ENCODE measurements at regions not wholly inside any gene's neighbourhood (a gene's known extent, or its start where the extent isn't known, plus 50 kb on each side); places are given as distances from the start of the nearest gene placed in this dataset.

DNA sequence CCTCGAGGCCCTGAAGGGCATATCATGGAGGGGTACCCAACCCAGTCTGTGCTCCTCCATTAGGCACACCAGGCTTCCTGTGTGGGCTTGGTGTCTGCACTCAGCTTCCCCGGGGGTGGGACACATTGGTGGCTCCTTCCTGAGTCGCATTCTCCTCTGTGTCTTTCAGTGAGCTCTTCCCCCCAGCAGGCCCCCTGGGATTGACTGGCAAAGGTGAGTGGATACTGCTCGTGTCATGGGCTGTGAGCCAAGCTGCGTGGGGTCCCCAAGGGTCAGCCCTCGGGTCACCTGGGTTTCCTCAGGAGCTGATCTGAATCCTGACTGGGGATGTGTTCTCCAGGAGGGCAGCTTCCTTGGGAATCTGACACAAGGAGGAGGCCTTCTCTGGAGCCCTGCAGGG lies 231.0 kb downstream of the SNRPN start:
- Histone ChIP-seq H3K4me3 (ENCODE audit: low read length) (no peak overlapping the region), H3K9ac (ENCODE audit: low read depth, low read length) (no peak overlapping the region), H3K36me3 (ENCODE audit: insufficient read depth, low read length) (no peaks in the 10 kb centered on the region), H3K4me1 (ENCODE audit: control insufficient read depth, insufficient read depth, low read length) (no peaks in the 10 kb centered on the region), H3K4me2 (ENCODE audit: low read length) (no peak overlapping the region), H3K27me3 (ENCODE audit: control insufficient read depth, insufficient read depth, low read length) (no peaks in the 10 kb centered on the region), H3K9me3 (replicated peaks; ENCODE audit: low read length) (peaks cover 28% of the 10 kb centered on the region)

DNA sequence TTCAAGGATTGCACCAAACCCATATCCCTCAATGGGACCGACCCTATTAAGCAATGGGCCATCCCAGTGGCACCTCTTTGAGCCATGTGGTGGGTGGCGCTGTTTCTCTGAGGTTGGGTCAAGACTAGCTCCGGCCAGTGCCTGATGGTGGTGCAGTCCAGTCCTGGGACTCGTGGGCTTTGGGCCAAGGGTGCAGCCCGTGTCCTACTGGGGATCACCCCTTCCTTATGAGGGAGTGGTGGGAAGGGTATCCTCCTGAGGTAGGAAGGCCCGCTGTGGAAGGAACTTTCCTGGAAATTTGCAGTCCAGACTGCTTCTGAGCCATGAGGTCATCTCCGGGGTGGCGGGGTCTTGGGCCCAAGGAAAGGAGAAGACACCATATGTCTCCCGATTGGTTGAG lies 231.6 kb downstream of the SNRPN start:
- Histone ChIP-seq H3K9me3 (replicated peaks; ENCODE audit: low read length) (peaks cover 28% of the 10 kb centered on the region), H3K4me1 (ENCODE audit: control insufficient read depth, insufficient read depth, low read length) (no peaks in the 10 kb centered on the region), H3K4me2 (ENCODE audit: low read length) (no peak overlapping the region), H3K27me3 (ENCODE audit: control insufficient read depth, insufficient read depth, low read length) (no peaks in the 10 kb centered on the region), H3K9ac (ENCODE audit: low read depth, low read length) (no peak overlapping the region), H3K36me3 (ENCODE audit: insufficient read depth, low read length) (no peaks in the 10 kb centered on the region), H3K4me3 (ENCODE audit: low read length) (no peak overlapping the region)

DNA sequence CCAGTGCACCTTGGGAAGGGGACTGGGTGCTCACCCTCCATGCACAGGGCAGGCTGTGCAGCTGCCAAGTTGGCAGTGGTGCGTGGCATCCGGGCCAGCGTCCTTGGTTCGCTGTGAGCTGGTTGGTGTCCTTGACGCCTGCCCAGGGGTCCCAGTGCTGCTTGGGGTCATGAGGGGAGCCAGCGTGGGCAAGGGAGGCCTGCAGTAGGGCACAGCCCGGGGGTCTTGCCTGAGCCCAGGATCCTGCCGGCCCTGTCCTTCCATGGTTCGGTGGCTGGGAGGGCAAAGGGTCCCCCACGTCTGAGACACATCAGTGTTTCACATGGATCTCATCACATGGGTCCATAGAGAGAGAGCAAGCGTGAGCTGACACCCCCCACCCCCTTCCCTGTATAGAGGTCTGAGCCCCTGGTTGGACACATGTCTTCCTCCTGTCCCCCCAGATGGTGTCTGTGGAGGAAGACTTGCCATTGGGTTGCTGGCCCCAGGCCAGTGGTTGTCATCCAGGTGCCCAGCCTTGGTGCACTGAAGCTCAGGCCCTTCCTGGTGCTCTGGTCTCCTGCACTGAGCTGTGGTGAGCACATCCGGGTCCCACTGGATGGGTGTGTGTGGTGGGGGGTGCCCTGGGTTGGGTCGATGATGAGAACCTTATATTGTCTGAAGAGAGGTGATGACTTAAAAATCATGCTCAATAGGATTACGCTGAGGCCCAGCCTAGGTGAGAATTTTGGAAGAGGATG lies 232.3 kb downstream of the SNRPN start:
- Histone ChIP-seq H3K27me3 (ENCODE audit: control insufficient read depth, insufficient read depth, low read length) (no peaks in the 10 kb centered on the region), H3K4me3 (ENCODE audit: low read length) (no peak overlapping the region), H3K4me1 (ENCODE audit: control insufficient read depth, insufficient read depth, low read length) (no peaks in the 10 kb centered on the region), H3K4me2 (ENCODE audit: low read length) (no peak overlapping the region), H3K9ac (ENCODE audit: low read depth, low read length) (no peak overlapping the region), H3K9me3 (replicated peaks; ENCODE audit: low read length) (peaks cover 34% of the 10 kb centered on the region), H3K36me3 (ENCODE audit: insufficient read depth, low read length) (no peaks in the 10 kb centered on the region)

GRCh38 chr15:25188051-25188450 lies 233.3 kb downstream of the SNRPN start:
- H3K4me1 ChIP-seq (ENCODE audit: control insufficient read depth, insufficient read depth, low read length), result no peaks in the 10 kb centered on the region
- H3K9me3 ChIP-seq (replicated peaks; ENCODE audit: low read length), result peaks cover 43% of the 10 kb centered on the region

DNA sequence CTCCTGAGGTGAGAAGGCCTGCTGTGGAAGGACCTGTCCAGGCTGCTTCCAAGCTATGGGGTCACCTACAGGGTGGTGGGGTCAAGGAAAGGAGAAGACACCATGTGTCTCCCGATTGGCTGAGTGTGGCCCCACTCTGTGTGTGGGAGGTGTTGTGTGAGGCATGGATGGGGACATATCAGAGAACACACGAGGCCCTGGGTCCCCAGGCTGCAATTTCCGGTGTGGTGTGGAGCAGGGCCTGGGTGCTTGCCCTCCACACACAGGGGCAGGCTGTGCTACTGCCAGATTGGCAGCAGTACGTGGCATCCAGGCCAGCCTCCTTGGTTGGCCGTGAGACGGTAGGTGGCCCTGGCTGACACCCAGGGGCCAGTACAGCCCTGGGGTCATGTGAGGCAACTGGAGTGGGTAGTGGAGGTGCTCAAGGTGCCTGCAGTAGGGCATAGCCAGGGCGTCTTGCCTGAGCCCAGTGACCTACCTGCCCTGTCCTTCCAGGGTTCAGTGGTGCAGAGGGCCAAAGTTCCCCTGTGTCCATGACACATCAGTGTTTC lies 233.8 kb downstream of the SNRPN start:
- Histone ChIP-seq H3K36me3 (ENCODE audit: insufficient read depth, low read length) (no peaks in the 10 kb centered on the region), H3K4me2 (ENCODE audit: low read length) (no peak overlapping the region), H3K9ac (ENCODE audit: low read depth, low read length) (no peak overlapping the region), H3K9me3 (replicated peaks; ENCODE audit: low read length) (peaks cover 43% of the 10 kb centered on the region), H3K27me3 (ENCODE audit: control insufficient read depth, insufficient read depth, low read length) (no peaks in the 10 kb centered on the region), H3K4me3 (ENCODE audit: low read length) (no peak overlapping the region), H3K4me1 (ENCODE audit: control insufficient read depth, insufficient read depth, low read length) (no peaks in the 10 kb centered on the region)

More at GRCh38 chr15:25188051-25188450, 233.3 kb downstream of the SNRPN start:
- no peaks in the 10 kb centered on the region for H3K36me3 ChIP-seq (ENCODE audit: insufficient read depth, low read length)
- H3K27me3 ChIP-seq (ENCODE audit: control insufficient read depth, insufficient read depth, low read length), result no peaks in the 10 kb centered on the region
- H3K9ac ChIP-seq (ENCODE audit: low read depth, low read length), result no peak overlapping the region
- no peak overlapping the region for H3K4me2 ChIP-seq (ENCODE audit: low read length)
- H3K4me3 ChIP-seq (ENCODE audit: low read length), result no peak overlapping the region

GRCh38 chr15:25189551-25189950 lies 234.8 kb downstream of the SNRPN start:
- Histone ChIP-seq H3K4me2 (ENCODE audit: low read length) (no peak overlapping the region), H3K36me3 (ENCODE audit: insufficient read depth, low read length) (no peaks in the 10 kb centered on the region), H3K4me1 (ENCODE audit: control insufficient read depth, insufficient read depth, low read length) (no peaks in the 10 kb centered on the region), H3K27me3 (ENCODE audit: control insufficient read depth, insufficient read depth, low read length) (no peaks in the 10 kb centered on the region), H3K4me3 (ENCODE audit: low read length) (no peak overlapping the region), H3K9ac (ENCODE audit: low read depth, low read length) (no peak overlapping the region), H3K9me3 (replicated peaks; ENCODE audit: low read length) (peaks cover 43% of the 10 kb centered on the region)

GRCh38 chr15:25192651-25193050 lies 237.9 kb downstream of the SNRPN start:
- H3K27me3 ChIP-seq (ENCODE audit: control insufficient read depth, insufficient read depth, low read length), result no peaks in the 10 kb centered on the region
- no peak overlapping the region for H3K4me2 ChIP-seq (ENCODE audit: low read length)
- no peak overlapping the region for H3K9ac ChIP-seq (ENCODE audit: low read depth, low read length)
- no peaks in the 10 kb centered on the region for H3K36me3 ChIP-seq (ENCODE audit: insufficient read depth, low read length)
- H3K4me3 ChIP-seq (ENCODE audit: low read length), result no peak overlapping the region
- H3K9me3 ChIP-seq (replicated peaks; ENCODE audit: low read length), result peaks cover 55% of the 10 kb centered on the region
- no peaks in the 10 kb centered on the region for H3K4me1 ChIP-seq (ENCODE audit: control insufficient read depth, insufficient read depth, low read length)

DNA sequence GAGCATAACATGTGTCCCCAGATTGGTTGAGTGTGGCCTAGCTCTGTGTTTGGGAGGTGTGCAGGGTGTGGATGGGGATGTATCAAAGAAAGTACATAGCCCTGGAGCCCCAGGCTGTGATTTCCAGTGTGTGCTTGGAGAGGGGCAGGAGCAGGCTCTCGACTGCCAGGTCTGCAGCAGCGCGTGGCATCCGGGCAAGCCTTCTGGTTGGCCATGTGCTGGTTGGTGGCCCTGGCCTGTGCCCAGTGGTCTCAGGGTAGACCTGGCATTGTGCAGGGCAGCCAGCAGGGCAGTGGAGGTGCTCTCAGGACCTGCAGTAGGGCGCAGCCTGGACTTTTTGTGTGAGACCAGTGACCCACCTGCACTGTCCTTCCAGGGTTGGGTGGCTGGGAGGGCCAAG lies 231.5 kb downstream of the UBE3A start:
- Histone ChIP-seq H3K4me1 (ENCODE audit: control insufficient read depth, insufficient read depth, low read length) (no peaks in the 10 kb centered on the region), H3K27me3 (ENCODE audit: control insufficient read depth, insufficient read depth, low read length) (no peaks in the 10 kb centered on the region), H3K9ac (ENCODE audit: low read depth, low read length) (no peak overlapping the region), H3K4me2 (ENCODE audit: low read length) (no peak overlapping the region), H3K9me3 (replicated peaks; ENCODE audit: low read length) (peaks cover 64% of the 10 kb centered on the region), H3K4me3 (ENCODE audit: low read length) (no peak overlapping the region), H3K36me3 (ENCODE audit: insufficient read depth, low read length) (no peaks in the 10 kb centered on the region)

GRCh38 chr15:25208735-25209134 lies 230.1 kb downstream of the UBE3A start:
- peaks cover 65% of the 10 kb centered on the region for H3K9me3 ChIP-seq (replicated peaks; ENCODE audit: low read length)
- H3K4me2 ChIP-seq (ENCODE audit: low read length), result no peak overlapping the region
- H3K4me3 ChIP-seq (ENCODE audit: low read length), result no peak overlapping the region
- no peaks in the 10 kb centered on the region for H3K27me3 ChIP-seq (ENCODE audit: control insufficient read depth, insufficient read depth, low read length)
- H3K4me1 ChIP-seq (ENCODE audit: control insufficient read depth, insufficient read depth, low read length), result no peaks in the 10 kb centered on the region
- H3K36me3 ChIP-seq (ENCODE audit: insufficient read depth, low read length), result no peaks in the 10 kb centered on the region
- H3K9ac ChIP-seq (ENCODE audit: low read depth, low read length), result no peak overlapping the region

DNA sequence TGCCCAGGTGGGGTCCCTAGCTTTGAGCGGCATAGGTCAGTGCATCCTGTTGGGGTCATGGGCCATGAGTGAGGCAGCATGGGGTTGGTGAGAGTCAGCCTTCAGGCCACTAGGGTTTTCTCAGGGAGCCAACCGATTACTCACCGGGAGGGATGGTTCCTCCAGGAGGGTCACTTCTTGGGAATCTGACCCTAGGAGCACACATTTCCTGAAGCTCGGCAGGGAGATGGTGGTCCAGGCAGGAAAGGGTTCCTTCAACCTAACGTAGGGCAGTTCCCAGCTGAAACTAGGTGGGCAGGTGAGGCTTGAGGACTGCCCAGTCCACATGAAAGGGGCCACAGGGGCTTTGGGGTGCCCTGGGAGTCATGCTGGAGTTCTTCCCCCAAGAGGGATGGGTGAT lies 218.0 kb downstream of the UBE3A start:
- Histone ChIP-seq H3K4me2 (ENCODE audit: low read length) (no peak overlapping the region), H3K4me3 (ENCODE audit: low read length) (no peak overlapping the region), H3K9me3 (replicated peaks; ENCODE audit: low read length) (peaks cover 41% of the 10 kb centered on the region), H3K27me3 (ENCODE audit: control insufficient read depth, insufficient read depth, low read length) (no peaks in the 10 kb centered on the region), H3K4me1 (ENCODE audit: control insufficient read depth, insufficient read depth, low read length) (no peaks in the 10 kb centered on the region), H3K36me3 (ENCODE audit: insufficient read depth, low read length) (no peaks in the 10 kb centered on the region), H3K9ac (ENCODE audit: low read depth, low read length) (no peak overlapping the region)

GRCh38 chr15:25224396-25224795 lies 214.4 kb downstream of the UBE3A start:
- H3K36me3 ChIP-seq (ENCODE audit: insufficient read depth, low read length), result no peaks in the 10 kb centered on the region
- no peaks in the 10 kb centered on the region for H3K4me1 ChIP-seq (ENCODE audit: control insufficient read depth, insufficient read depth, low read length)
- H3K4me3 ChIP-seq (ENCODE audit: low read length), result no peak overlapping the region
- H3K4me2 ChIP-seq (ENCODE audit: low read length), result no peak overlapping the region
- H3K9ac ChIP-seq (ENCODE audit: low read depth, low read length), result no peak overlapping the region
- H3K27me3 ChIP-seq (ENCODE audit: control insufficient read depth, insufficient read depth, low read length), result no peaks in the 10 kb centered on the region
- peaks cover 38% of the 10 kb centered on the region for H3K9me3 ChIP-seq (replicated peaks; ENCODE audit: low read length)

GRCh38 chr15:25226360-25226759 lies 212.5 kb downstream of the UBE3A start:
- Histone ChIP-seq H3K27me3 (ENCODE audit: control insufficient read depth, insufficient read depth, low read length) (no peaks in the 10 kb centered on the region), H3K4me3 (ENCODE audit: low read length) (no peak overlapping the region), H3K4me2 (ENCODE audit: low read length) (no peak overlapping the region), H3K36me3 (ENCODE audit: insufficient read depth, low read length) (no peaks in the 10 kb centered on the region), H3K4me1 (ENCODE audit: control insufficient read depth, insufficient read depth, low read length) (no peaks in the 10 kb centered on the region), H3K9ac (ENCODE audit: low read depth, low read length) (no peak overlapping the region), H3K9me3 (replicated peaks; ENCODE audit: low read length) (peaks cover 34% of the 10 kb centered on the region)
